ENCODE measurements at regions not wholly inside any gene's neighbourhood (a gene's known extent, or its start where the extent isn't known, plus 50 kb on each side); places are given as distances from the start of the nearest gene placed in this dataset.

GRCh38 chr6:49233483-49233882, 229.6 kb downstream of the MMUT start:
- Histone ChIP-seq H3K4me1 (ENCODE audit: insufficient read depth, low read length) (no peaks in the 10 kb centered on the region), H3K79me2 (ENCODE audit: insufficient read depth, low read length) (no peaks in the 10 kb centered on the region), H3K9ac (ENCODE audit: insufficient read depth, low read depth, low read length) (no peak overlapping the region), H3K4me2 (ENCODE audit: low read depth, low read length) (no peak overlapping the region), H3K4me3 (replicated peaks in 1 of 3; ENCODE audit: insufficient read depth in 1 of 3, low read depth in 2 of 3, low read length in 3 of 3) (no peak overlapping the region), H3K9me3 (ENCODE audit: low read length) (no peaks in the 10 kb centered on the region), H3K27ac (ENCODE audit: extremely low read length, insufficient read depth, low read length) (no peak overlapping the region), H3K36me3 (replicated peaks in 1 of 2; ENCODE audit: control insufficient read depth in 1 of 2, insufficient read depth in 2 of 2, low read length in 2 of 2) (no peaks in the 10 kb centered on the region), H2AFZ (ENCODE audit: low read length) (no peak overlapping the region), H3K27me3 (ENCODE audit: control insufficient read depth in 1 of 2, insufficient read depth in 2 of 2, low read length in 2 of 2) (no peaks in the 10 kb centered on the region), H4K20me1 (ENCODE audit: insufficient read depth, low read length) (no peaks in the 10 kb centered on the region)
- in situ Hi-C loops (cut with HindIII; ENCODE audit: extremely low pct_ligation_motif_present, low pct_unique_long_range_greater_than_20kb), result no loop called here
- ChIA-PET CTCF (ENCODE audit: low intra/inter-chr PET ratio, low total read pairs) (no interaction called here), POLR2A (no interaction called here)
- BruUV-seq (replicated peaks), result no TSS peak
- ATAC-seq (no peak), FAIRE-seq (no peak), DNase-seq (ENCODE audit: low spot score) (no peak)
- intact Hi-C loops (cut with micrococcal nuclease; ENCODE audit: unreplicated experiment), result no loop called here
- no peak for TF ChIP-seq ZBTB2 (CRISPR knock-in tag; IDR thresholded peaks at IDR 0.05; ENCODE audit: low read depth)
- no peak for TF ChIP-seq U2AF1 (optimal IDR thresholded peaks at IDR 0.05; ENCODE audit: low read depth, low read length)
- no peak for TF ChIP-seq SMC3 (IDR thresholded peaks at IDR 0.05; ENCODE audit: low read length)
- no peak for TF ChIP-seq GTF2F1 (IDR thresholded peaks at IDR 0.05; ENCODE audit: low read length)
- TF ChIP-seq, protein P1, sequence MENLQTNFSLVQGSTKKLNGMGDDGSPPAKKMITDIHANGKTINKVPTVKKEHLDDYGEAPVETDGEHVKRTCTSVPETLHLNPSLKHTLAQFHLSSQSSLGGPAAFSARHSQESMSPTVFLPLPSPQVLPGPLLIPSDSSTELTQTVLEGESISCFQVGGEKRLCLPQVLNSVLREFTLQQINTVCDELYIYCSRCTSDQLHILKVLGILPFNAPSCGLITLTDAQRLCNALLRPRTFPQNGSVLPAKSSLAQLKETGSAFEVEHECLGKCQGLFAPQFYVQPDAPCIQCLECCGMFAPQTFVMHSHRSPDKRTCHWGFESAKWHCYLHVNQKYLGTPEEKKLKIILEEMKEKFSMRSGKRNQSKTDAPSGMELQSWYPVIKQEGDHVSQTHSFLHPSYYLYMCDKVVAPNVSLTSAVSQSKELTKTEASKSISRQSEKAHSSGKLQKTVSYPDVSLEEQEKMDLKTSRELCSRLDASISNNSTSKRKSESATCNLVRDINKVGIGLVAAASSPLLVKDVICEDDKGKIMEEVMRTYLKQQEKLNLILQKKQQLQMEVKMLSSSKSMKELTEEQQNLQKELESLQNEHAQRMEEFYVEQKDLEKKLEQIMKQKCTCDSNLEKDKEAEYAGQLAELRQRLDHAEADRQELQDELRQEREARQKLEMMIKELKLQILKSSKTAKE (CRISPR knock-in tag; IDR thresholded peaks at IDR 0.05; ENCODE audit: borderline replicate concordance), result no peak
- TF ChIP-seq ZBTB43 (CRISPR knock-in tag; conservative IDR thresholded peaks at IDR 0.05), result no peak
- TF ChIP-seq, protein P2, sequence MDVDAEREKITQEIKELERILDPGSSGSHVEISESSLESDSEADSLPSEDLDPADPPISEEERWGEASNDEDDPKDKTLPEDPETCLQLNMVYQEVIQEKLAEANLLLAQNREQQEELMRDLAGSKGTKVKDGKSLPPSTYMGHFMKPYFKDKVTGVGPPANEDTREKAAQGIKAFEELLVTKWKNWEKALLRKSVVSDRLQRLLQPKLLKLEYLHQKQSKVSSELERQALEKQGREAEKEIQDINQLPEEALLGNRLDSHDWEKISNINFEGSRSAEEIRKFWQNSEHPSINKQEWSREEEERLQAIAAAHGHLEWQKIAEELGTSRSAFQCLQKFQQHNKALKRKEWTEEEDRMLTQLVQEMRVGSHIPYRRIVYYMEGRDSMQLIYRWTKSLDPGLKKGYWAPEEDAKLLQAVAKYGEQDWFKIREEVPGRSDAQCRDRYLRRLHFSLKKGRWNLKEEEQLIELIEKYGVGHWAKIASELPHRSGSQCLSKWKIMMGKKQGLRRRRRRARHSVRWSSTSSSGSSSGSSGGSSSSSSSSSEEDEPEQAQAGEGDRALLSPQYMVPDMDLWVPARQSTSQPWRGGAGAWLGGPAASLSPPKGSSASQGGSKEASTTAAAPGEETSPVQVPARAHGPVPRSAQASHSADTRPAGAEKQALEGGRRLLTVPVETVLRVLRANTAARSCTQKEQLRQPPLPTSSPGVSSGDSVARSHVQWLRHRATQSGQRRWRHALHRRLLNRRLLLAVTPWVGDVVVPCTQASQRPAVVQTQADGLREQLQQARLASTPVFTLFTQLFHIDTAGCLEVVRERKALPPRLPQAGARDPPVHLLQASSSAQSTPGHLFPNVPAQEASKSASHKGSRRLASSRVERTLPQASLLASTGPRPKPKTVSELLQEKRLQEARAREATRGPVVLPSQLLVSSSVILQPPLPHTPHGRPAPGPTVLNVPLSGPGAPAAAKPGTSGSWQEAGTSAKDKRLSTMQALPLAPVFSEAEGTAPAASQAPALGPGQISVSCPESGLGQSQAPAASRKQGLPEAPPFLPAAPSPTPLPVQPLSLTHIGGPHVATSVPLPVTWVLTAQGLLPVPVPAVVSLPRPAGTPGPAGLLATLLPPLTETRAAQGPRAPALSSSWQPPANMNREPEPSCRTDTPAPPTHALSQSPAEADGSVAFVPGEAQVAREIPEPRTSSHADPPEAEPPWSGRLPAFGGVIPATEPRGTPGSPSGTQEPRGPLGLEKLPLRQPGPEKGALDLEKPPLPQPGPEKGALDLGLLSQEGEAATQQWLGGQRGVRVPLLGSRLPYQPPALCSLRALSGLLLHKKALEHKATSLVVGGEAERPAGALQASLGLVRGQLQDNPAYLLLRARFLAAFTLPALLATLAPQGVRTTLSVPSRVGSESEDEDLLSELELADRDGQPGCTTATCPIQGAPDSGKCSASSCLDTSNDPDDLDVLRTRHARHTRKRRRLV (CRISPR knock-in tag; IDR thresholded peaks at IDR 0.05), result no peak
- no peak for TF ChIP-seq PRPF4 (IDR thresholded peaks at IDR 0.05; ENCODE audit: low read depth, low read length, poor library complexity, severe bottlenecking)
- TF ChIP-seq PRMT3 (CRISPR knock-in tag; IDR thresholded peaks at IDR 0.05; ENCODE audit: borderline replicate concordance, low read depth), result no peak
